ENCODE measurements at regions not wholly inside any gene's neighbourhood (a gene's known extent, or its start where the extent isn't known, plus 50 kb on each side); places are given as distances from the start of the nearest gene placed in this dataset.

DNA sequence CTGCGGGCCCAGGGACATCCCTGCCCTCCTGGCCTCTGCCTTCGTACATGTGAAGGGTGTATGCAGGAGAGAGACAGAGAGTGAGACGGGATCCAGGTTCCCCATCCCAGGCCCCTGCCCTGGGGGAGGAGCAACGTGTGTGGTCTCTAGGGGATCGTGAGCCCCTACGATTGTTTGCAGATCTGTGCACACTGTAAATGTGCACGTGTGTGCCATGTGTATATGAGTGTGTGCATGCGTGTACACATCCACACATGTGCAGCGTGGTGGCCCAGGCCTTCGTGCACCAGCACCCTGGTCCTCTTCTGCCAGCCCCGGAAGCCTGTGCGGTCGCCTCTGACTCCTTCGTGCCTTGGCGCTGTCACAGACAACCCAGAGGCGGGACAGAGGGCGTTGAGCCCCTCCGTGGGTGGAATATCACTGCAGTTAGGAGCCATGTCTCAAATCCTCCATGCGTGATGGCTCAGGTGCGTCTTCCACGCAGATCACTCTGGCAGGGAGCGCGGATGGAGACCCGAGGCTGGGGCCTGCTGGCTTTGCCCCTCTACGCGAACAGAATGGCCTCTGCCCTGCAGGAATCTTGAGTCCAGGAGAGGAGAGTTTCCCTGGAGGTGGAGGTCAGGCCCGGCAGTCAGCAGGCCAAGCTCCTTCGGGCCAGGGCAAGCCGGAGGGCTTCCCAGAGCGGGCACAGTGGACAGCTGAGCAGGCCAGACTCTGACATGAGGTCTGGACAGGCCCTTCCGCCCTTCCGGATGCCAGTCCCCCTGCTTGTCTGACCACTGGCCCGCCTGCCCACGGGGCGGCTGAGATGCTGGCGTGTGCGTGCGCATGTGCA is 97.5 kb downstream of the UNCX start:
- no peak overlapping the region for H3K27ac Mint-ChIP-seq (ENCODE audit: unreplicated experiment)
- H3K9me3 Mint-ChIP-seq (ENCODE audit: unreplicated experiment) = no peaks in the 10 kb centered on the region
- no peaks in the 10 kb centered on the region for H3K36me3 Mint-ChIP-seq (ENCODE audit: low read depth, unreplicated experiment)
- peaks cover 5% of the 10 kb centered on the region for H3K27me3 Mint-ChIP-seq (ENCODE audit: unreplicated experiment)
- DNase-seq (ENCODE audit: low spot score) = no peak
- no peaks in the 10 kb centered on the region for H3K4me1 Mint-ChIP-seq (ENCODE audit: unreplicated experiment)
- H3K4me3 Mint-ChIP-seq (ENCODE audit: unreplicated experiment) = no peak overlapping the region
- TF ChIP-seq, protein P1, sequence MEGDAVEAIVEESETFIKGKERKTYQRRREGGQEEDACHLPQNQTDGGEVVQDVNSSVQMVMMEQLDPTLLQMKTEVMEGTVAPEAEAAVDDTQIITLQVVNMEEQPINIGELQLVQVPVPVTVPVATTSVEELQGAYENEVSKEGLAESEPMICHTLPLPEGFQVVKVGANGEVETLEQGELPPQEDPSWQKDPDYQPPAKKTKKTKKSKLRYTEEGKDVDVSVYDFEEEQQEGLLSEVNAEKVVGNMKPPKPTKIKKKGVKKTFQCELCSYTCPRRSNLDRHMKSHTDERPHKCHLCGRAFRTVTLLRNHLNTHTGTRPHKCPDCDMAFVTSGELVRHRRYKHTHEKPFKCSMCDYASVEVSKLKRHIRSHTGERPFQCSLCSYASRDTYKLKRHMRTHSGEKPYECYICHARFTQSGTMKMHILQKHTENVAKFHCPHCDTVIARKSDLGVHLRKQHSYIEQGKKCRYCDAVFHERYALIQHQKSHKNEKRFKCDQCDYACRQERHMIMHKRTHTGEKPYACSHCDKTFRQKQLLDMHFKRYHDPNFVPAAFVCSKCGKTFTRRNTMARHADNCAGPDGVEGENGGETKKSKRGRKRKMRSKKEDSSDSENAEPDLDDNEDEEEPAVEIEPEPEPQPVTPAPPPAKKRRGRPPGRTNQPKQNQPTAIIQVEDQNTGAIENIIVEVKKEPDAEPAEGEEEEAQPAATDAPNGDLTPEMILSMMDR (IDR thresholded peaks at IDR 0.05; ENCODE audit: unreplicated experiment) = no peak

DNA sequence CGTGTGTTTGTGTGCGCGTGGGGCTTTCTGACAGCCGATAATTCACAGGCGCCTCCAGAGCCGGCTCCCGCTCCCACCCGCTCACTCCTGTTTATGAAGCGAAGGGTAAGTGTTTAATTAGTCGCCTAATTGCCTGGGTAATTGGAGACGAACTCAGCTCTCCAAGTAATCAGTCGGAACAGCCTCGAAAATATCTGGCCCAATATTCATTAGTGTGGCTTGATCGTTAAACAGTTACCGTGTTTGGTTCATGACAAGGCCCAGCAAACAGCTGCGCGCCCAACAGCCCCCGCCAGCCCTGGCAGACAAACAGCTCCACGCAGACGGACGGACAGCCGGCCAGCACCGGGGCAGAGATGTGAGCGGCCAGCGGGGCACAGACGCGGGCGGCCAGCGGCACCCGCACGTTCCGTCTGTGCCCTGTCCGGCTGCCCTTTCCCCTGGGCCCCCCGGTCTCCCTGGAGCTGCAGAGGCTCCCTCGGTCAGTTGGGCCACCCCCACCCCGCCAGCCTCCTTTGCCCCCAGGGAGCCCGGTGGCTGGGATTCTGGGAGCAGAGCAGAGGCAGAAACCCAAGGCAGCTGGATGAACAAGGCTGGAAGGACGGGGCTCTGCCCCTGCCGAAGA is 98.2 kb downstream of the UNCX start:
- Mint-ChIP-seq H3K27me3 (ENCODE audit: unreplicated experiment) (peaks cover 6% of the 10 kb centered on the region), H3K4me1 (ENCODE audit: unreplicated experiment) (no peaks in the 10 kb centered on the region), H3K4me3 (ENCODE audit: unreplicated experiment) (no peak overlapping the region), H3K36me3 (ENCODE audit: low read depth, unreplicated experiment) (no peaks in the 10 kb centered on the region), H3K9me3 (ENCODE audit: unreplicated experiment) (no peaks in the 10 kb centered on the region), H3K27ac (ENCODE audit: unreplicated experiment) (no peak overlapping the region)
- TF ChIP-seq, protein P1 (IDR thresholded peaks at IDR 0.05; ENCODE audit: unreplicated experiment) = no peak
- DNase-seq (ENCODE audit: low spot score) = no peak

DNA sequence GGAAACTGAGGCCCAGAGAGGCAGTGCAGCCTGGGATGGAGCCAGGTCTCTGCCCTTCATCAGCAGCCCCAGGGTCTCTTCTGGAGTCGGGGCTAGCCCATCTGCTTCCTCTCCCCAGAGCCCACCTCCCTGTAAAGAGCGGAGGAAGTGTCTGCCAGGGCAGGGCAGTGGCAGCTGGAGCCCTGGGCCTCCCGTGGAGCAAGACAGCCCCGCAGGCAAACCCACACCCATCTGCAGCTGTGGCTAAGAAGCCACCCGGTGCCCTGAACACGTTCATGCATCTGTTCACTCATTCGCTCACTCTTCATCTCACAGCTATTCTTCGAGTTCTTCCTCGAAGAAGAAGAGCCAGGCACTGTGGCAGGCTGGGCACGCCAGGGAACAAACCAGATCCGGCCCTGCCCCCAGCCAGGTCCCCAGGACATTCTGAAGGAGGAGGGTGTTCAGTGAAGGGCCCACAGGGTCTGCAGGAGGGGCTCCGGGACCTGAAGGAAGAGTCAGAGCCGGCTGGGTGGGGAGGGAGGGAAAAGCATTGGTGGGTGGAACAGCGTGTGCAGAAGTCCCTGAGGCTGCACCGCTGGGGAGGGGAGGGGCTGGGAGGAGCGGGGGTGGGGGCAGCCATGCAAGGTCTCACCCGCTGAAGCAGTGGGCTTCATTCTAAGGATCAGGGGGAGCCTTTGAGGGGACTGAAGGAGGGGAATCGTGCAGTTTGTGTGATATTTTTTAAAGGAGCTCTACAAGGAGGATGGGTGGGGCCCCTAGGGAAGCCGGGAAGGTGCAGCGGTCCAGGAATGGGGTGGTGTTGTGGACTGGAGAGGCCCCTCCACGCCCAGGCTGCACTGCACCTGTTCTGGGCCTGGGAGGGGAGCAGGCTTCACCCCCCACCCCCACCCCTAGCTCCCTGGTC is 99.1 kb downstream of the UNCX start:
- no peaks in the 10 kb centered on the region for H3K36me3 Mint-ChIP-seq (ENCODE audit: low read depth, unreplicated experiment)
- H3K27ac Mint-ChIP-seq (ENCODE audit: unreplicated experiment) = no peak overlapping the region
- no peaks in the 10 kb centered on the region for H3K4me1 Mint-ChIP-seq (ENCODE audit: unreplicated experiment)
- no peak for DNase-seq (ENCODE audit: low spot score)
- no peaks in the 10 kb centered on the region for H3K9me3 Mint-ChIP-seq (ENCODE audit: unreplicated experiment)
- H3K27me3 Mint-ChIP-seq (ENCODE audit: unreplicated experiment) = peaks cover 6% of the 10 kb centered on the region
- TF ChIP-seq, protein P1 (IDR thresholded peaks at IDR 0.05; ENCODE audit: unreplicated experiment) = no peak
- H3K4me3 Mint-ChIP-seq (ENCODE audit: unreplicated experiment) = no peak overlapping the region

DNA sequence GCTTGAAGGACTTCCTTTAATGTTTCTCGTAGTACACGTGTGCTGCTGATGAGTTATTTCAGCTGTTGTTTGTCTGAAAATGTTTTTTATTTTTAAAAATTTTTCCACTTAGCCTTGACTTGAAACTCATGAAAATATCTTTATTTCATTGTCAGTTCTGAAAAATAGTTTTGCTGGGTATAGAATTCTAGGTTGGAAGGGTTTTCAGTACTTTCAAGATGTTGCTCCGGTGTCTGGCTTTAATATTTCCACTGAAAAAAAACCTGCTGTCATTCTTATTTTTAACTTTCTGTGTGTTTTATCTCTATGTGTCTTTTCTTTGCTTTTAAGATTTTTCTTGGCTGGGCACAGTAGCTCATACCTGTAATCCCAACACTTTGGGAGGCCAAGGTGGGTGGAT is 103.8 kb downstream of the UNCX start:
- Mint-ChIP-seq H3K9me3 (ENCODE audit: unreplicated experiment) (peaks cover 8% of the 10 kb centered on the region), H3K4me1 (ENCODE audit: unreplicated experiment) (no peaks in the 10 kb centered on the region), H3K4me3 (ENCODE audit: unreplicated experiment) (no peak overlapping the region), H3K27me3 (ENCODE audit: unreplicated experiment) (peaks cover 3% of the 10 kb centered on the region), H3K36me3 (ENCODE audit: low read depth, unreplicated experiment) (peaks cover 4% of the 10 kb centered on the region), H3K27ac (ENCODE audit: unreplicated experiment) (no peak overlapping the region)
- TF ChIP-seq, protein P1 (IDR thresholded peaks at IDR 0.05; ENCODE audit: unreplicated experiment) = no peak
- DNase-seq (ENCODE audit: low spot score) = no peak

Data from endothelial cell (in vitro differentiated cells).